ENCODE measurements at regions not wholly inside any gene's neighbourhood (a gene's known extent, or its start where the extent isn't known, plus 50 kb on each side); places are given as distances from the start of the nearest gene placed in this dataset.

DNA sequence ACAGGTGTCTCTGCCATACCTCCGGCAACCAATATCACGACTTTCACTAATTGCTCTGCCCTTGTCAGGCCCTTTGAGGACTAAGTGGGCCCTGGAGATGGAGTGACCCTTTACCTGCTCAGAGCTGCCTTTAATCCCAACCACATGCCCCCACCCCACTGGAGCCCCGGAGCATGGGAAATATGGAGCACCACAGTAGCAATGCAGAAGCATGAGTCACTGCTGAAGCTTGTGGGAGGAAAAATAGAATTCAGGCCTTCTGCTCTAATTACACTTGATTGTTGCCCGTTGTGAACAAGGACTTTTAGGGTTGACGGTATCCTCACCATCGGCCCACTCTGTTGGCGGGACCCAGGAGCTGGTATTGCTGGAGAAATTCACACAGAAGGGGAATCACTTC lies 52.5 kb upstream of the FRMD4A start:
- H3K4me1 ChIP-seq (ENCODE audit: control extremely low read depth in 1 of 4, control insufficient read depth in 4 of 4, insufficient read depth in 4 of 4, low read length in 3 of 4): no peaks in the 10 kb centered on the region
- POLR2A ChIA-PET: no interaction called here
- H3K9me3 ChIP-seq (ENCODE audit: control extremely low read depth in 1 of 5, control insufficient read depth in 4 of 5, insufficient read depth in 2 of 5, low read depth in 1 of 5, low read length in 4 of 5): peaks cover 0 to 2% (median 0%) of the 10 kb centered on the region in 5 experiments
- WGBS (ENCODE audit: insufficient coverage): 92% methylated on average over 5 of the region's 7 CpGs
- H3K4me3 ChIP-seq (ENCODE audit: control insufficient read depth in 1 of 7, extremely low read depth in 1 of 7, insufficient read depth in 4 of 7, low read depth in 2 of 7, low read length in 6 of 7): no peak overlapping the region
- H3K36me3 ChIP-seq (ENCODE audit: control insufficient read depth in 4 of 4, insufficient read depth in 4 of 4, low read length in 3 of 4): no peaks in the 10 kb centered on the region
- peaks cover 0 to 5% (median 0%) of the 10 kb centered on the region in 5 experiments for H3K27me3 ChIP-seq (replicated peaks in 2 of 5; ENCODE audit: control insufficient read depth in 4 of 5, insufficient read depth in 5 of 5, low read length in 4 of 5)
- no peak overlapping the region for H3K27ac ChIP-seq (ENCODE audit: insufficient read depth in 1 of 2, low read depth in 1 of 2, low read length in 2 of 2, poor library complexity in 1 of 2, severe bottlenecking in 2 of 2)
- DNase-seq: no peak
- CTCF ChIA-PET: no interaction called here

DNA sequence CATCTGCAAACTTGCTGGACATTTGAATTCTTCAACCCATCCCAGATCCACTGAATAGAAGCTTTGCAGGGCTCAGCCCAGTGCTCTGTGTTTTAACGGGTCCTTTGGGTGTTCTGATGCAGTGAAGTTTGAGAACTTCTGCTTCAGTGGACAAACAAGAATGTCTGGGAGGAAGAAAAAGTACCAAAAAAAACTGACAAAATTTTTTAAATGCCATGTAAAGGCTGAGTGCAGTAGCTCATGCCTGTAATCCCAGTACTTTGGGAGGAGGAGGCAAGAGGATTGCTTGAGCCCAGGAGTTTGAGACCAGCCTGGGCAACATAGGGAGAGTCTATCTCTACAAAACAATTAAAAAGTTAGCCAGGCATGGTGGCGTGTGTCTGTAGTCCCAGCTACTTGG lies 51.8 kb upstream of the FRMD4A start:
- Histone ChIP-seq H3K27me3 (replicated peaks in 2 of 5; ENCODE audit: control insufficient read depth in 4 of 5, insufficient read depth in 5 of 5, low read length in 4 of 5) (peaks cover 0 to 5% (median 0%) of the 10 kb centered on the region in 5 experiments), H3K36me3 (ENCODE audit: control insufficient read depth in 4 of 4, insufficient read depth in 4 of 4, low read length in 3 of 4) (no peaks in the 10 kb centered on the region), H3K4me1 (ENCODE audit: control extremely low read depth in 1 of 4, control insufficient read depth in 4 of 4, insufficient read depth in 4 of 4, low read length in 3 of 4) (no peaks in the 10 kb centered on the region), H3K9me3 (ENCODE audit: control extremely low read depth in 1 of 5, control insufficient read depth in 4 of 5, insufficient read depth in 2 of 5, low read depth in 1 of 5, low read length in 4 of 5) (peaks cover 0 to 2% (median 0%) of the 10 kb centered on the region in 5 experiments), H3K27ac (ENCODE audit: insufficient read depth in 1 of 2, low read depth in 1 of 2, low read length in 2 of 2, poor library complexity in 1 of 2, severe bottlenecking in 2 of 2) (no peak overlapping the region), H3K4me3 (ENCODE audit: control insufficient read depth in 1 of 7, extremely low read depth in 1 of 7, insufficient read depth in 4 of 7, low read depth in 2 of 7, low read length in 6 of 7) (no peak overlapping the region)
- CTCF ChIA-PET: no interaction called here
- no peak for DNase-seq
- WGBS (ENCODE audit: insufficient coverage): 80% methylated on average over 2 of the region's 2 CpGs
- POLR2A ChIA-PET: no interaction called here

DNA sequence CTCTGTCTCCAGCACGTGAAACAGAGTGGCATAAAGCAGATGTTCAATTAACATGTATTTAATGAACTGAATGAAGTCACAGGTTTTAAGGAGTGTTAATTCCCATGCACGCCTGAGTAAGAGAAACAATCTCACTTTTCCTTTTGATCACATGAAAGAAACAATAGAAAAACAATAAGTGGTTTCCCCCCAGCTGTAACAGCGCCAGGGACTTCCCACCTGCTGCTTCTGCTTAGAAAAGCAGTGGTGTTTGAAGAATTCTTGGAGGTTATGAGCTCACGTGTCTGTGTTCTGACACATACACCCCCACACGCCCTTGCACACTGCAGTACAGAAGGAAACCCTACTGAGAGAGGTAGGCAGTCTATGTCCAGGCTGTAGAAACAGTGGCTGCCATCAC lies 51.3 kb upstream of the FRMD4A start:
- Histone ChIP-seq H3K4me1 (ENCODE audit: control extremely low read depth in 1 of 4, control insufficient read depth in 4 of 4, insufficient read depth in 4 of 4, low read length in 3 of 4) (no peaks in the 10 kb centered on the region), H3K9me3 (ENCODE audit: control extremely low read depth in 1 of 5, control insufficient read depth in 4 of 5, insufficient read depth in 2 of 5, low read depth in 1 of 5, low read length in 4 of 5) (peaks cover 0 to 2% (median 0%) of the 10 kb centered on the region in 5 experiments), H3K27ac (ENCODE audit: insufficient read depth in 1 of 2, low read depth in 1 of 2, low read length in 2 of 2, poor library complexity in 1 of 2, severe bottlenecking in 2 of 2) (no peak overlapping the region), H3K36me3 (ENCODE audit: control insufficient read depth in 4 of 4, insufficient read depth in 4 of 4, low read length in 3 of 4) (no peaks in the 10 kb centered on the region), H3K4me3 (ENCODE audit: control insufficient read depth in 1 of 7, extremely low read depth in 1 of 7, insufficient read depth in 4 of 7, low read depth in 2 of 7, low read length in 6 of 7) (no peak overlapping the region), H3K27me3 (replicated peaks in 2 of 5; ENCODE audit: control insufficient read depth in 4 of 5, insufficient read depth in 5 of 5, low read length in 4 of 5) (peaks cover 0 to 5% (median 0%) of the 10 kb centered on the region in 5 experiments)
- 47% methylated on average over 3 of the region's 5 CpGs for WGBS (ENCODE audit: insufficient coverage)
- no peak for DNase-seq
- ChIA-PET POLR2A (no interaction called here), CTCF (no interaction called here)

DNA sequence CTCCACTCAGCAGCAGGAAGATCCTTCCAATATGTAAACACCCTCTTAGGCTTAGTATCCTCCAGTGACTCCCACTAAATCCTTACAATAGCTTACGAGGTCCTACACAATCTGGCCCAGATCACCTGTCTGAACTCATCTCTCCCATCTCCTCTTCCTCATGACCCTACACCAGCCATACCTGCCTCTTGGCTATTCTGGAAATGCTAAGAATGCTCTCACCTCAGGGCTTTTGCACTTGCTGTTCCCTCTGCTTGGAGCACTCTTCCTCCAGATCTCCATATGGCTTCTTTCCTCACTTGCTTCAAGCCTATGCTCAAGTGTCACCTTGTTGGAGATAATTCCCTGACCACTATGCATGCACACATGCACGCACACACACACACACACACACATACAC lies 50.8 kb upstream of the FRMD4A start:
- ChIA-PET CTCF (no interaction called here), POLR2A (no interaction called here)
- DNase-seq: no peak
- Histone ChIP-seq H3K27me3 (replicated peaks in 2 of 5; ENCODE audit: control insufficient read depth in 4 of 5, insufficient read depth in 5 of 5, low read length in 4 of 5) (peaks cover 0 to 5% (median 0%) of the 10 kb centered on the region in 5 experiments), H3K4me1 (ENCODE audit: control extremely low read depth in 1 of 4, control insufficient read depth in 4 of 4, insufficient read depth in 4 of 4, low read length in 3 of 4) (no peaks in the 10 kb centered on the region), H3K36me3 (ENCODE audit: control insufficient read depth in 4 of 4, insufficient read depth in 4 of 4, low read length in 3 of 4) (no peaks in the 10 kb centered on the region), H3K27ac (ENCODE audit: insufficient read depth in 1 of 2, low read depth in 1 of 2, low read length in 2 of 2, poor library complexity in 1 of 2, severe bottlenecking in 2 of 2) (no peak overlapping the region), H3K9me3 (ENCODE audit: control extremely low read depth in 1 of 5, control insufficient read depth in 4 of 5, insufficient read depth in 2 of 5, low read depth in 1 of 5, low read length in 4 of 5) (peaks cover 0 to 2% (median 0%) of the 10 kb centered on the region in 5 experiments), H3K4me3 (ENCODE audit: control insufficient read depth in 1 of 7, extremely low read depth in 1 of 7, insufficient read depth in 4 of 7, low read depth in 2 of 7, low read length in 6 of 7) (no peak overlapping the region)
- 87% methylated on average over 2 of the region's 2 CpGs for WGBS (ENCODE audit: insufficient coverage)

DNA sequence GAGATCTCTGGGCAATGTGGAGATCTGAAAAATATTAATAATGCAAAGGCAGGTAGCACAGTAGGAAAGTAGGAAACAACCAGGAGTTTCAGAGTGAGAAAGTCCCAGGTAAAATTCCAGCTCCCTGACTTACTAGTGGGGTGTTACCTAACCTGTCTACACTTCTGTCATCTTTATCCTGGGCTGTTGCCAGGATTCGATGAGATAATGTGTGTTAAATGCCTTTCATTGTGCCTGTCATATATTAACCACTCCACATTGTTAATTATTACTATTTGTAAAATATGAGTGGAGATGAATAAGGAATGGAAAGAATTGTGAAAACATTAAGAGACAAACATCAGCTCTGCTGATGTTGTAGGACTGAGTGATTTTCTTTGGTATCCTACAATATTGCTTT lies 50.0 kb upstream of the FRMD4A start:
- H3K4me3 ChIP-seq (ENCODE audit: control insufficient read depth in 1 of 7, extremely low read depth in 1 of 7, insufficient read depth in 4 of 7, low read depth in 2 of 7, low read length in 6 of 7): no peak overlapping the region
- peaks cover 0 to 5% (median 0%) of the 10 kb centered on the region in 5 experiments for H3K27me3 ChIP-seq (replicated peaks in 2 of 5; ENCODE audit: control insufficient read depth in 4 of 5, insufficient read depth in 5 of 5, low read length in 4 of 5)
- no CpG with 5 or more reads among the region's 1 CpG for WGBS (ENCODE audit: insufficient coverage)
- H3K9me3 ChIP-seq (ENCODE audit: control extremely low read depth in 1 of 5, control insufficient read depth in 4 of 5, insufficient read depth in 2 of 5, low read depth in 1 of 5, low read length in 4 of 5): peaks cover 0 to 2% (median 0%) of the 10 kb centered on the region in 5 experiments
- CTCF ChIA-PET: no interaction called here
- DNase-seq: no peak
- no peaks in the 10 kb centered on the region for H3K36me3 ChIP-seq (ENCODE audit: control insufficient read depth in 4 of 4, insufficient read depth in 4 of 4, low read length in 3 of 4)
- no peaks in the 10 kb centered on the region for H3K4me1 ChIP-seq (ENCODE audit: control extremely low read depth in 1 of 4, control insufficient read depth in 4 of 4, insufficient read depth in 4 of 4, low read length in 3 of 4)
- no peak overlapping the region for H3K27ac ChIP-seq (ENCODE audit: insufficient read depth in 1 of 2, low read depth in 1 of 2, low read length in 2 of 2, poor library complexity in 1 of 2, severe bottlenecking in 2 of 2)
- POLR2A ChIA-PET: no interaction called here
